NB4 (cell line): ENCODE measurements at regions not wholly inside any gene's neighbourhood (a gene's known extent, or its start where the extent isn't known, plus 50 kb on each side); places are given as distances from the start of the nearest gene placed in this dataset.

Source experiments
- POLR2A ChIP-seq: IDR thresholded peaks from 2 replicates; pipeline ENCODE4 v1.6.1; 2011; ENCODE audit warnings: mild to moderate bottlenecking; ENCODE audit not compliant: insufficient read length; ENCODE audit errors: extremely low read depth
- TF ChIP-seq, protein P1 (sequence below): IDR thresholded peaks from one replicate; pipeline ENCODE4 v1.5.1; 2012; ENCODE audit warnings: low read depth, low read length

DNA sequence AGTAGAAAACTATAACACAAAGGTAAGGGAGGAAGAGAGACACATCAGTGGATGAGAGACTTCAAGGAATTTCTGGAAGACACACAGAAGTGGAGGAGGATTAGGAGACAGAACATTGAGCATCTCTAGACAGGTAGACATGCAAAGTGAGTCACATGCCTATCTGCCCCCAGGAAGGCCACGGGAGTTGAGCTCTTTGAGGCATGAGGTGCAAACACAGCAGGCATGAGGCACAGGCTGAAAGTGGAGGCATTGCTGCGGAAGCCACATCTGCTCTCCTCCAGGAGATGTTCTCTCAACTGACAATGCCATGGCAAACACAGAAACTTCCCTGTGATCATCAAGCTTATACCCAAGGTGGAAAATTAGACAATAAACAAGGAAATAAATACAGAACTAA is 481.6 kb upstream of the MYT1L start:
- TF ChIP-seq POLR2A: no peak
- TF ChIP-seq, protein P1, sequence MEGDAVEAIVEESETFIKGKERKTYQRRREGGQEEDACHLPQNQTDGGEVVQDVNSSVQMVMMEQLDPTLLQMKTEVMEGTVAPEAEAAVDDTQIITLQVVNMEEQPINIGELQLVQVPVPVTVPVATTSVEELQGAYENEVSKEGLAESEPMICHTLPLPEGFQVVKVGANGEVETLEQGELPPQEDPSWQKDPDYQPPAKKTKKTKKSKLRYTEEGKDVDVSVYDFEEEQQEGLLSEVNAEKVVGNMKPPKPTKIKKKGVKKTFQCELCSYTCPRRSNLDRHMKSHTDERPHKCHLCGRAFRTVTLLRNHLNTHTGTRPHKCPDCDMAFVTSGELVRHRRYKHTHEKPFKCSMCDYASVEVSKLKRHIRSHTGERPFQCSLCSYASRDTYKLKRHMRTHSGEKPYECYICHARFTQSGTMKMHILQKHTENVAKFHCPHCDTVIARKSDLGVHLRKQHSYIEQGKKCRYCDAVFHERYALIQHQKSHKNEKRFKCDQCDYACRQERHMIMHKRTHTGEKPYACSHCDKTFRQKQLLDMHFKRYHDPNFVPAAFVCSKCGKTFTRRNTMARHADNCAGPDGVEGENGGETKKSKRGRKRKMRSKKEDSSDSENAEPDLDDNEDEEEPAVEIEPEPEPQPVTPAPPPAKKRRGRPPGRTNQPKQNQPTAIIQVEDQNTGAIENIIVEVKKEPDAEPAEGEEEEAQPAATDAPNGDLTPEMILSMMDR: no peak
